Stomach (tissue), 8 donors: ENCODE measurements at regions not wholly inside any gene's neighbourhood (a gene's known extent, or its start where the extent isn't known, plus 50 kb on each side); places are given as distances from the start of the nearest gene placed in this dataset.

Experiments used
- DNase-seq, 2 donors: peaks; one replicate each; pipeline versions ENCODE4 v3.0.0 to v3.0.0-alpha.2; 2013 to 2019
- H3K27ac ChIP-seq, 5 donors: fragments of 200-600 bp in 4 of 5; sonication (generic) in 4 of 5; one replicate each; pipeline ENCODE4 v1.5.1; 2013 to 2019; ENCODE audit warnings: mild to moderate bottlenecking in 1 of 5, moderate library complexity in 1 of 5
- H3K27me3 ChIP-seq, 3 donors: fragments of 200-600 bp; sonication (generic); one replicate each; pipeline ENCODE4 v1.5.1; 2017 to 2019; ENCODE audit warnings: mixed run types in 1 of 3
- H3K36me3 ChIP-seq, 4 donors: fragments of 200-600 bp; sonication (generic); 1 replicate in 3 of 4; 2 replicates in 1 of 4; pipeline ENCODE4 v1.5.1; 2016 to 2019
- H3K4me1 ChIP-seq, 4 donors: fragments of 200-600 bp; sonication (generic); one replicate each; pipeline ENCODE4 v1.5.1; 2016 to 2019
- H3K4me3 ChIP-seq, 4 donors: fragments of 200-600 bp; sonication (generic) in 3 of 4; one replicate each; pipeline ENCODE4 v1.5.1; 2016 to 2019; ENCODE audit warnings: mild to moderate bottlenecking in 1 of 4
- H3K9me3 ChIP-seq, 4 donors: fragments of 200-600 bp; sonication (generic); one replicate each; pipeline ENCODE4 v1.5.1; 2016 to 2019
- EP300 ChIP-seq: sonication (generic); formaldehyde crosslinking; IDR thresholded peaks from one replicate; pipeline ENCODE4 v1.6.1; 2017; ENCODE audit warnings: antibody characterized with exemption
- POLR2A ChIP-seq, 4 donors: fragments of 450-650 bp; IDR thresholded peaks; one replicate each; pipeline ENCODE4 v1.6.1; 2016; ENCODE audit warnings: antibody characterized with exemption in 4 of 4, control low read depth in 2 of 4, mild to moderate bottlenecking in 1 of 4, moderate library complexity in 1 of 4
- POLR2AphosphoS5 ChIP-seq, 3 donors: sonication (generic); formaldehyde crosslinking; IDR thresholded peaks; one replicate each; pipeline ENCODE4 v1.6.1; 2016; ENCODE audit warnings: antibody characterized with exemption in 3 of 3
- WGBS, 5 donors: extraction: QIAGEN DNeasy Blood & Tissue Kit in 3 of 5; methylation state at CpG; one replicate each; pipeline versions ENCODE4 v1.1.5 to v1.1.7; 2013 to 2018; 5-methylcytosine and 5-hydroxymethylcytosine counted together
- intact Hi-C: fragments of 100-400 bp; cut with DNase I; formaldehyde crosslinking; loops from one replicate; pipeline ENCODE4 v1.15.1; 2023; ENCODE audit warnings: low total_unique reads
- TF ChIP-seq, protein P1 (sequence below), 7 experiments: fragments of 450-650 bp in 4 of 7; fragments of 200-600 bp in 3 of 7; sonication (generic) in 3 of 7; IDR thresholded peaks; one replicate each; pipeline ENCODE4 v1.5.1; 2016 to 2019; ENCODE audit warnings: antibody characterized with exemption in 7 of 7, control low read depth in 2 of 7, mild to moderate bottlenecking in 1 of 7
- donor health status: healthy with polysubstance abuse.
- donor health status: Bipolar disorder and iron deficiency.
- donor health status: healthy.

DNA sequence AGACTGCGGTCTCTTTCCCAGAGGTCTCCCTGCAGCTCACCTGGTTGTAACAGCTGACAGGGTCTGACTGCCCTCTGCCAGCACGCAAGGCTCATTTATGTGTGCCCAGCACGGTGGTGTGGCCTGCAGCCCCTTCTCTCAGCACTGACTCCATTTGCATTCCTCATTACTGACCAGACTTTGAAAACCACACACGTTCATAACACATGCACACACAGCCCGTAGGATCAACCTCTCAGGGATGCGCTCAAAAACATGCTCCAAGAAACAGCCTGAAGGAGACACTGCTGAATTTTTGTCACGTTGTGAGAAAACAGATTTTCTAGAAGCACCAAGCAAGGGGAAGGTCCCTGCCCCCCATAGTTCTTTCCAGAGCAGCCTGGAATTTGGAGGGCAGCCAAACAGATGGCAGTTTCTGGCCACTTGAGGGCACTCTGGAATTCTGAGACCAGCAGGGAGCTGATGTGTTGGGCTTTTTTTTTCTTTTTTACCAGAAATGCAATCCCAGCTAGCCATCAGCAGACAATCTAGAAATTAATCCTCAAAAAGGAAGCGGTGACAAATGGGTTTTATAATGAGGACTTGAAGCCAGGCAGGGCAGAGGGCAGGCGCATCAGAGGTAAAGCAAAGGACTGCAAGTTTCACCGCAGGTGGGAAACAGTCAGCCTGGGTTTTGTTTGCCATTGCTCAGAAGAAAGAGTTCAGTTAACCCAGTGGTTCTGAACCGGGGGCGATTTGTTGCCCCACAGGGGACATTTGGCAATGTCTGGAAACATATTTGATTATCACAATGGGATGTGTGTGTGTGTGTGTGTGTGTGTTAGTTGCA is 170.5 kb upstream of the PROK2 start:
- Histone ChIP-seq H3K27me3 (no peaks in the 10 kb centered on the region), H3K9me3 (no peaks in the 10 kb centered on the region), H3K36me3 (no peaks in the 10 kb centered on the region), H3K4me1 (peaks cover 0 to 14% (median 6%) of the 10 kb centered on the region in 4 donors), H3K4me3 (no peak overlapping the region), H3K27ac (no peak overlapping the region)
- peak; percentile 78 to 92 for DNase-seq
- TF ChIP-seq POLR2A (IDR thresholded peaks at IDR 0.05) (no peak), POLR2AphosphoS5 (IDR thresholded peaks at IDR 0.05) (peak in 2 of 3 donors; percentile 28 to 56)
- TF ChIP-seq, protein P1, sequence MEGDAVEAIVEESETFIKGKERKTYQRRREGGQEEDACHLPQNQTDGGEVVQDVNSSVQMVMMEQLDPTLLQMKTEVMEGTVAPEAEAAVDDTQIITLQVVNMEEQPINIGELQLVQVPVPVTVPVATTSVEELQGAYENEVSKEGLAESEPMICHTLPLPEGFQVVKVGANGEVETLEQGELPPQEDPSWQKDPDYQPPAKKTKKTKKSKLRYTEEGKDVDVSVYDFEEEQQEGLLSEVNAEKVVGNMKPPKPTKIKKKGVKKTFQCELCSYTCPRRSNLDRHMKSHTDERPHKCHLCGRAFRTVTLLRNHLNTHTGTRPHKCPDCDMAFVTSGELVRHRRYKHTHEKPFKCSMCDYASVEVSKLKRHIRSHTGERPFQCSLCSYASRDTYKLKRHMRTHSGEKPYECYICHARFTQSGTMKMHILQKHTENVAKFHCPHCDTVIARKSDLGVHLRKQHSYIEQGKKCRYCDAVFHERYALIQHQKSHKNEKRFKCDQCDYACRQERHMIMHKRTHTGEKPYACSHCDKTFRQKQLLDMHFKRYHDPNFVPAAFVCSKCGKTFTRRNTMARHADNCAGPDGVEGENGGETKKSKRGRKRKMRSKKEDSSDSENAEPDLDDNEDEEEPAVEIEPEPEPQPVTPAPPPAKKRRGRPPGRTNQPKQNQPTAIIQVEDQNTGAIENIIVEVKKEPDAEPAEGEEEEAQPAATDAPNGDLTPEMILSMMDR (IDR thresholded peaks at IDR 0.05) = peak in 5 of 7 experiments; percentile 53 to 67 (median 66)
- WGBS, 5 donors = 30 to 48% (median 36%) methylated on average over 12 of the region's 12 CpGs
- intact Hi-C loops = no loop called here

DNA sequence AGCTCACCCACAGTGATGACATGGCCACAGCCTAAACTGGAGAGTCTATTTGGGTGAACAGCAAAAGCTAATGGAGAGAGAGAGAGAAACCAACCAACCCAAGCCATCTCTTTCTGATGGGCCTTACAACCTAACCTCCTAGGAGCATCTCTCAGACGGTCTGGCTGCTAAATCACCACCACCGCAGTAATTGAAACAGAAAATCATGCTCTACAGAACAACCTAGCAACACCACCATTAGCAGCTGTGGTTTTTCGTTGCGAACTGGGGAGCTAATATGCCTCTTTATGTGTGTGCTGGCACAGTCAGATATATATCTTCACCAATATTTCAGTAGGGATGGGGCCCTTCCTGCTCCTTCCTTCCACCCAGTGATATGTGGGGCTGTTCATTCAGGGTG is 166.9 kb upstream of the PROK2 start:
- intact Hi-C loops = no loop called here
- H3K4me3 ChIP-seq = no peak overlapping the region
- 58 to 65% (median 63%) methylated on average over 4 of the region's 4 CpGs for WGBS, 5 donors
- H3K9me3 ChIP-seq = no peaks in the 10 kb centered on the region
- H3K27ac ChIP-seq = no peak overlapping the region
- H3K4me1 ChIP-seq = peaks cover 0 to 14% (median 6%) of the 10 kb centered on the region in 4 donors
- TF ChIP-seq EP300 (no peak), POLR2A (IDR thresholded peaks at IDR 0.05) (no peak), POLR2AphosphoS5 (IDR thresholded peaks at IDR 0.05) (no peak)
- TF ChIP-seq, protein P1 (IDR thresholded peaks at IDR 0.05) = no peak
- no peaks in the 10 kb centered on the region for H3K27me3 ChIP-seq
- no peaks in the 10 kb centered on the region for H3K36me3 ChIP-seq
- DNase-seq = peak in 1 of 2 donors; percentile 28

DNA sequence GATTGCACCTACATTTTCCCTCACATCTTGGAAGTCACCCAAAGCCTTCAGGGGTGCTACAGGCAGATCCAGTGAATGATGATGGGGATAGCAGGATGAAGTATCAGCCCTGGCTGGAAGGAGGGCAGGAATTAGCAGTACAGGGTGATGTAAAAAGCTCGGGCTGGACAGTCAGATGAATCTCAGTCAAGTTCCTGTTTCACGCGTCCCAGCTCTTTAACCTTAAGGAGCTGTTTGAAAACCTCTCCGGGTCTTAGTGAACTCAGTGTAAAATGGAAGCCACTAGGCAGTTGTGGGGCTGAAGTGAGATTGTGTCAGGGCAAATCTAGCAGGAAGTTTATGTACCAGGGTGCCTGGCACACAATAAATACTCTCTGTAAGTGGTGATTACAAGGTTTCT is 166.4 kb upstream of the PROK2 start:
- peaks cover 0 to 12% (median 6%) of the 10 kb centered on the region in 4 donors for H3K4me1 ChIP-seq
- no peak overlapping the region for H3K27ac ChIP-seq
- no peaks in the 10 kb centered on the region for H3K27me3 ChIP-seq
- WGBS, 5 donors = 80 to 93% (median 87%) methylated on average over 4 of the region's 4 CpGs
- no peak overlapping the region for H3K4me3 ChIP-seq
- intact Hi-C loops = no loop called here
- H3K9me3 ChIP-seq = no peaks in the 10 kb centered on the region
- DNase-seq = no peak
- TF ChIP-seq, protein P1 (IDR thresholded peaks at IDR 0.05) = no peak
- TF ChIP-seq EP300 (no peak), POLR2A (IDR thresholded peaks at IDR 0.05) (no peak), POLR2AphosphoS5 (IDR thresholded peaks at IDR 0.05) (no peak)
- no peaks in the 10 kb centered on the region for H3K36me3 ChIP-seq

DNA sequence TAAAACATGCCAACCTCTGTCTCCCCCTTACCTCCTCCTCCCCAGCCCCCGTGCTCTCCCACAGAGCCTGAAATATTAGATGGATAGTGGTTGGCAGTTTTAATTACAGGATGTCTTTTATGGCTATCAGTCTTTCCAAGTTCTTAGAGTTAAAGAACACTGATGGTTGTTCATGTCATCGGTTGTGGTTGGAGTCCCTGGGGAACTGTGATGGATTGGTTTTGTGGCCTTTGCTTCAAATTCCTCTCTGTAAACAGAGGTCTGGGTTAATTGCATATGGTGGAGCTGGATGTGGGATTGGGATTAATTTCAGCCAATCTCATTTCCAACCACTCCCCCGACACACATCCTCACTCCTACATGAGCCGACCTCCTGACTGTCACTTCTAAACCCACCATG is 164.5 kb upstream of the PROK2 start:
- no peak overlapping the region for H3K4me3 ChIP-seq
- H3K36me3 ChIP-seq = no peaks in the 10 kb centered on the region
- TF ChIP-seq EP300 (no peak), POLR2A (IDR thresholded peaks at IDR 0.05) (no peak), POLR2AphosphoS5 (IDR thresholded peaks at IDR 0.05) (no peak)
- TF ChIP-seq, protein P1 (IDR thresholded peaks at IDR 0.05) = no peak
- H3K27ac ChIP-seq = no peak overlapping the region
- H3K4me1 ChIP-seq = no peaks in the 10 kb centered on the region
- DNase-seq = no peak
- H3K9me3 ChIP-seq = no peaks in the 10 kb centered on the region
- 68 to 82% (median 75%) methylated on average over 4 of the region's 4 CpGs for WGBS, 5 donors
- no peaks in the 10 kb centered on the region for H3K27me3 ChIP-seq
- intact Hi-C loops = no loop called here
